ENCODE measurements at regions not wholly inside any gene's neighbourhood (a gene's known extent, or its start where the extent isn't known, plus 50 kb on each side); places are given as distances from the start of the nearest gene placed in this dataset.
"Not testable (repeated sequence)": the region's sequence is repeated elsewhere in the genome, so short reads cannot be mapped to it uniquely, and the experiment has no call there.

DNA sequence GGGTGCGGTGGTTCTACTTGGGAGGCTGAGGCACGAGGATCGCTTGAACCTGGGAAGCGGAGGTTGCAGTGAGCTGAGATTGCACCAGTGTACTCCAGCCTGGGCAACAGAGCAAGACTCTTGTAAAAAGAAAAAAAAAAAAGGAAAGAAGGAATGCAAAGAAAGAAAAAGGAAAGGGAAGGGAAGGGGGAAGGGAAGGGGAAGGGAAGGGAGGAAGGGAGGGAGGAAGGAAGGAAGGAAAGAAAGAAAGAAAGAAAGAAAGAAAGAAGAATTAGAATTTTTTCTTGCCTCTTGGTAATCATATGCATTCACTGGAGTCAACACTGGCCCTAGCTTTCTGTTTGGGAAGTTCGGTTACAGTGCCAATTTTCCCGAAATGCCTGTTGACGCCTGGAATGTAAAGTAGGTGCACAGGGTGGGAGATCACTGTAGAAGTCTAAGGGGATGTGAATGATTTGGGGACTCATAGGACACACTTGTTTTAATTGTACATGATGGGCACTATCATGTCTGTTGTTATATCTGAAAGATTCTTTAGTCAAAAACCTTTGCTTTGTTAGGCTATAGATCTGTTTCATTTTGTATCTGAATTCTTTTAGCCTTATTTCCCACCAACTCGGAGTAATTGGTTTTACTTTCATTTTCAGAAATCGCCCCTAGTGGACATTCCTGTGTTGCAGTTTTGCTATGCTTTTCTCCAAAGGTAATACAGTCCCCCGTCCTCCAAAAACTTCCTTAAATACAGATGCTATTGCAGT is 59.8 kb upstream of the MORC3 start:
- peaks cover 25% of the 10 kb centered on the region for H3K36me3 Mint-ChIP-seq
- H3K4me3 Mint-ChIP-seq, result peak overlapping the region; percentile 78
- H3K4me1 Mint-ChIP-seq (ENCODE audit: unreplicated experiment), result peaks cover 11% of the 10 kb centered on the region
- DNase-seq (ENCODE audit: extremely low spot score, unreplicated experiment), result no peak
- TF ChIP-seq, protein P1, sequence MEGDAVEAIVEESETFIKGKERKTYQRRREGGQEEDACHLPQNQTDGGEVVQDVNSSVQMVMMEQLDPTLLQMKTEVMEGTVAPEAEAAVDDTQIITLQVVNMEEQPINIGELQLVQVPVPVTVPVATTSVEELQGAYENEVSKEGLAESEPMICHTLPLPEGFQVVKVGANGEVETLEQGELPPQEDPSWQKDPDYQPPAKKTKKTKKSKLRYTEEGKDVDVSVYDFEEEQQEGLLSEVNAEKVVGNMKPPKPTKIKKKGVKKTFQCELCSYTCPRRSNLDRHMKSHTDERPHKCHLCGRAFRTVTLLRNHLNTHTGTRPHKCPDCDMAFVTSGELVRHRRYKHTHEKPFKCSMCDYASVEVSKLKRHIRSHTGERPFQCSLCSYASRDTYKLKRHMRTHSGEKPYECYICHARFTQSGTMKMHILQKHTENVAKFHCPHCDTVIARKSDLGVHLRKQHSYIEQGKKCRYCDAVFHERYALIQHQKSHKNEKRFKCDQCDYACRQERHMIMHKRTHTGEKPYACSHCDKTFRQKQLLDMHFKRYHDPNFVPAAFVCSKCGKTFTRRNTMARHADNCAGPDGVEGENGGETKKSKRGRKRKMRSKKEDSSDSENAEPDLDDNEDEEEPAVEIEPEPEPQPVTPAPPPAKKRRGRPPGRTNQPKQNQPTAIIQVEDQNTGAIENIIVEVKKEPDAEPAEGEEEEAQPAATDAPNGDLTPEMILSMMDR (conservative IDR thresholded peaks at IDR 0.05), result peak; percentile 86
- H3K27me3 Mint-ChIP-seq, result no peaks in the 10 kb centered on the region
- peak overlapping the region; percentile 17 for H3K27ac Mint-ChIP-seq
- no peaks in the 10 kb centered on the region for H3K9me3 Mint-ChIP-seq

GRCh38 chr21:36260802-36261201 is 59.2 kb upstream of the MORC3 start:
- Mint-ChIP-seq H3K27me3 (no peaks in the 10 kb centered on the region), H3K4me3 (no peak overlapping the region), H3K27ac (peak overlapping the region; percentile 17), H3K9me3 (no peaks in the 10 kb centered on the region), H3K36me3 (peaks cover 28% of the 10 kb centered on the region), H3K4me1 (ENCODE audit: unreplicated experiment) (peaks cover 7% of the 10 kb centered on the region)
- TF ChIP-seq, protein P1 (conservative IDR thresholded peaks at IDR 0.05), result peak; percentile 23
- no peak for DNase-seq (ENCODE audit: extremely low spot score, unreplicated experiment)

DNA sequence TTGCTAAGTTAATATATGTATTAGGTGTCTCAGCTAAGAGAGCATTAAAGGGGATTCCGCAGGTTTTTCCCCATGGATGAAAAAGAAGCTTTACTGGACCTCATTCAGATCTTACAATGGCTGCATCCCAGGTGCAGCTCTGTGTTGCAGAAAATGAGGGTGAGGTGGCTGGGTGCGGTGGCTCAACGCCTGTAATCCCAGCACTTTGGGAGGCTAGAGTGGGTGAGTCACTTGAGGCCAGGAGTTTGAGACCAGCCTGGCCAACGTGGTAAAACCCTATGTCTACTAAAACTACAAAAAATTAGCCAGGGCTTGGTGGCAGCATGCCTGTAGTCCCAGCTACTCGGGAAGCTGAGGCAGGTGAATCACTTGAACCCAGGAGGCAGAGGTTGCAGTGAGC is 58.5 kb upstream of the MORC3 start:
- DNase-seq (ENCODE audit: extremely low spot score, unreplicated experiment), result no peak
- H3K9me3 Mint-ChIP-seq, result no peaks in the 10 kb centered on the region
- no peaks in the 10 kb centered on the region for H3K27me3 Mint-ChIP-seq
- TF ChIP-seq, protein P1 (conservative IDR thresholded peaks at IDR 0.05), result no peak
- peaks cover 7% of the 10 kb centered on the region for H3K4me1 Mint-ChIP-seq (ENCODE audit: unreplicated experiment)
- no peak overlapping the region for H3K4me3 Mint-ChIP-seq
- no peak overlapping the region for H3K27ac Mint-ChIP-seq
- H3K36me3 Mint-ChIP-seq, result peaks cover 26% of the 10 kb centered on the region

GRCh38 chr21:36263797-36264196 is 56.2 kb upstream of the MORC3 start:
- no peak overlapping the region for H3K27ac Mint-ChIP-seq
- peaks cover 25% of the 10 kb centered on the region for H3K36me3 Mint-ChIP-seq
- H3K4me3 Mint-ChIP-seq, result no peak overlapping the region
- peaks cover 4% of the 10 kb centered on the region for H3K9me3 Mint-ChIP-seq
- H3K4me1 Mint-ChIP-seq (ENCODE audit: unreplicated experiment), result peaks cover 7% of the 10 kb centered on the region
- TF ChIP-seq, protein P1 (conservative IDR thresholded peaks at IDR 0.05), result no peak
- no peaks in the 10 kb centered on the region for H3K27me3 Mint-ChIP-seq
- DNase-seq (ENCODE audit: extremely low spot score, unreplicated experiment), result no peak

DNA sequence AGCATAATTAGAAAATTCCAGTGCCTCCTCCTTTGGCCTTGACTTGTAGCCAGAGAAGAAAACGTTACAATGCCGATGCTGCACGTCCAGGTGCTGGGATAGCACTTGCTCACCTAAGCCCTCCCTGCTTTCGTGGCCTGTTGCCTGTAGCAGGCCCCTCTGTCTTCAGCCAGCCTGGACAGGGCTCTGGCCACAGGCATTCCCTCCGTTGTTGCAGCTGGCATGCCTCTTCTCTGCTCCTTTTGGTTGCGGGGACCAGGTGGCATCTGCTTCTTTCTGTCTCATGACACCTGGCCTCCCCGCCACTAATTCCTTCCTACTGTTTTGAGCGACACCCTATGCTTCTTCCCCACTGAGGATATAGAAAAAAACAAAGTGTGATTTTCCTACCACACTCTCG is 54.6 kb upstream of the MORC3 start:
- DNase-seq (ENCODE audit: extremely low spot score, unreplicated experiment), result no peak
- Mint-ChIP-seq H3K9me3 (peaks cover 4% of the 10 kb centered on the region), H3K27me3 (no peaks in the 10 kb centered on the region), H3K27ac (no peak overlapping the region), H3K4me1 (ENCODE audit: unreplicated experiment) (peaks cover 4% of the 10 kb centered on the region), H3K36me3 (peaks cover 25% of the 10 kb centered on the region), H3K4me3 (no peak overlapping the region)
- TF ChIP-seq, protein P1 (conservative IDR thresholded peaks at IDR 0.05), result no peak

GRCh38 chr21:36267828-36268227 is 52.2 kb upstream of the MORC3 start:
- Mint-ChIP-seq H3K27ac (peak overlapping the region; percentile 53), H3K36me3 (peaks cover 22% of the 10 kb centered on the region)
- H3K4me1 Mint-ChIP-seq (ENCODE audit: unreplicated experiment); H3K4me3 Mint-ChIP-seq; DNase-seq (ENCODE audit: extremely low spot score, unreplicated experiment); H3K9me3 Mint-ChIP-seq; H3K27me3 Mint-ChIP-seq: not testable (repeated sequence)

DNA sequence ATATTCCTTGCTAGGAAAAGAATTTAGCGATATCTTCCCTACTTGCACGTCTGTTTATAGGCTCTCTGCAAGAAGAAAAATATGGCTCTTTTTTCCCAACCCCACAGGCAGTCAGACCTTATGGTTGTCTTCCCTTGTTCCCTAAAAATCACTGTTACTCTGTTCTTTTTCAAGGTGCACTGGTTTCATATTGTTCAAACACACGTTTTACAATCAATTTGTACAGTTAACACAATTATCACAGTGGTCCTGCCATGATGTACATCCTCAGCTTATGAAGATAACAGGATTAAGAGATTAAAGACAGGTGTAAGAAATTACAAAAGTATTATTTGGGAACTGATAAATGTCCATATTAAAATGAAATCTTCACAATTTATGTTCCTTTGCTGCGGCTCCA is 51.7 kb upstream of the MORC3 start:
- H3K4me1 Mint-ChIP-seq (ENCODE audit: unreplicated experiment); H3K27me3 Mint-ChIP-seq; DNase-seq (ENCODE audit: extremely low spot score, unreplicated experiment); H3K4me3 Mint-ChIP-seq; H3K27ac Mint-ChIP-seq; H3K9me3 Mint-ChIP-seq: not testable (repeated sequence)
- peaks cover 22% of the 10 kb centered on the region for H3K36me3 Mint-ChIP-seq
